ENCODE measurements at regions not wholly inside any gene's neighbourhood (a gene's known extent, or its start where the extent isn't known, plus 50 kb on each side); places are given as distances from the start of the nearest gene placed in this dataset.

DNA sequence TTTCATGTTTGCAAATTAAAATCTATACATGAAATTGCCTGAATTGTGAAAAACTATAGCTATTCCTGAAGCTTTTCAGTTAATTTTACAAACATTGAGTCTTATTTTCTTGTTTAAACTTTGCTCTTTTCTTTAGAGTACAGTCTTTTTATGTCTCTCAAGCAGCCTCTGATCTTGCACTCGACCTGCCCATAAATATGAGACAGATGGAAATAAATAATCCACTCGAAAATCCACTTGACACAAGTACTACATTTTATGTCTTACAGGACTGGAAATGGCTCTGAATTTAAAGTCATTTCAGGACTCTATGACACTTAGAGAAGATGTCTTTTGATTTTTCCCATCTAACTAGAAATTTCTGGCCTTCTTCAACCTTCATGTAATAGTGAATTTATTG is 283.8 kb downstream of the USP25 start:
- DNase-seq (ENCODE audit: low read depth), result no peak

GRCh38 chr21:16020878-16021277 is 291.1 kb downstream of the USP25 start:
- no peak for DNase-seq (ENCODE audit: low read depth)

- no peak for DNase-seq (ENCODE audit: low read depth)
These were observed 292.3 kb downstream of the USP25 start for GRCh38 chr21:16022116-16022515.

DNA sequence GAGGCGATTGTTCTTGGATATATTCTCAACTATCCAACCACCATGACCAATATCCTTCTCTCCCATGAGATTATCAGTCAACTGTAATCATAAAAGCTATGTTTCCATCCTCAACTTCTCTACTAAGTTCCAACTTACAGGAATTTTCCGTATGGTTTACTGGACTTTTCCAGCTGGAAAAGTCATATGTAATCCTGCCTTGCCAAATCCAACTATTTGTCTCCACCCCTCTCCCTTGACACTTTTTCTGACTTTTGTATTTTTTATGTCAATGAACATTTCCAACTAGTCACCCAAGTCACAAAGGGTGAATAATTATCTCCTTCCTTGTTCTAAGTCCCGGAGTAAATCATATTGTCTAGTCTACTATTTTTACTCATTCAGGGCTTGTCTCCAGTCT is 293.1 kb downstream of the USP25 start:
- DNase-seq (ENCODE audit: low read depth), result no peak

DNA sequence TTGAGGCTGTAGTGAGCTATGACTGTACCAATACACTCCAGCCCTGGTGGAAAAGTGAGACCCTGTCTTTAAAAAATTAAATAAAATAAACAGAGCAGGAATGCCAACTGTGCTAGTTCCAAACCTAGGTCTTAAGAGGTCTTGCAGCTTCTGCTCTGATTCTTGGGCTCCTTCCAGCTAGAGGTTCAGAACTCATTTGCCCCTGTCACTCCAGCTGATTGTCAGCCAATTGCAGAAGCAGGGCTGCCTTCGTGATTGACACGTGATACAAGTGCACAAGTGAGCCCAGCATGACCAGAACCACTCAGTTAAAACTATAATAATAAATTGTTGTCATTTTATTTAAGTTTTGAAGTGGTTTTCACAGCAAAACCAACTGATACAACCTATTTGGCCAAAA is 298.4 kb downstream of the USP25 start:
- no peak for DNase-seq (ENCODE audit: low read depth)

- DNase-seq (ENCODE audit: low read depth), result no peak
These were observed 299.2 kb downstream of the USP25 start for GRCh38 chr21:16028941-16029464.

GRCh38 chr21:16033193-16033592 is 303.4 kb downstream of the USP25 start:
- no peak for DNase-seq (ENCODE audit: low read depth)

- no peak for DNase-seq (ENCODE audit: low read depth)
These were observed 304.8 kb downstream of the USP25 start for GRCh38 chr21:16034446-16035190.

DNA sequence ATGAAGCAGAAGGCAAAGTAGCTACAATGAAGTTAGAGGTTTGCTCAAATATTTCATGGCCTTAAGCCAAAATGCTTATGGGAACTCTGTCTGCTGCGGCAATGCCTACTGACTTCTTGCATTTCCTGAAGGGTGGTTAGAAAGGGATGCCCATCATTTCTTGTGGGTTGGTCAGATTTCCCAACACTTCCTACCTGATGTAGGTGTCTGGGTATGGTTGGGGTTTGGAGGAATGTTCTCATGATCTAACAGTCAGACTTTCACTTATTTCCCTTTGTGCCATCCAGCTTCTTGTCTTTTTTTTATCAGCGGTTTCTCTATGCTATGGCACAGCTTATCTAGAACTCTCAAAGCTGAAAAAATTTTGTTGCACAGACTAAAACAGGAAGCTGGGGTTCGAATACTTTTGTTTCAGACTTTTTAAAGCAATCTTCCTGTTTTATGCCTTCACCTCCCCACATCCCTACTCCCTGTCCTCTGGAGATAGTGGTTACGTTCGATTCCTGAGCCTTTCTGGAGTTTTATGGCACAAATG is 307.7 kb downstream of the USP25 start:
- no peak for DNase-seq (ENCODE audit: low read depth)

- DNase-seq (ENCODE audit: low read depth), result no peak
These were observed 310.8 kb downstream of the USP25 start for GRCh38 chr21:16040601-16041000.

- no peak for DNase-seq (ENCODE audit: low read depth)
These were observed 314.9 kb downstream of the USP25 start for GRCh38 chr21:16044676-16045075.

DNA sequence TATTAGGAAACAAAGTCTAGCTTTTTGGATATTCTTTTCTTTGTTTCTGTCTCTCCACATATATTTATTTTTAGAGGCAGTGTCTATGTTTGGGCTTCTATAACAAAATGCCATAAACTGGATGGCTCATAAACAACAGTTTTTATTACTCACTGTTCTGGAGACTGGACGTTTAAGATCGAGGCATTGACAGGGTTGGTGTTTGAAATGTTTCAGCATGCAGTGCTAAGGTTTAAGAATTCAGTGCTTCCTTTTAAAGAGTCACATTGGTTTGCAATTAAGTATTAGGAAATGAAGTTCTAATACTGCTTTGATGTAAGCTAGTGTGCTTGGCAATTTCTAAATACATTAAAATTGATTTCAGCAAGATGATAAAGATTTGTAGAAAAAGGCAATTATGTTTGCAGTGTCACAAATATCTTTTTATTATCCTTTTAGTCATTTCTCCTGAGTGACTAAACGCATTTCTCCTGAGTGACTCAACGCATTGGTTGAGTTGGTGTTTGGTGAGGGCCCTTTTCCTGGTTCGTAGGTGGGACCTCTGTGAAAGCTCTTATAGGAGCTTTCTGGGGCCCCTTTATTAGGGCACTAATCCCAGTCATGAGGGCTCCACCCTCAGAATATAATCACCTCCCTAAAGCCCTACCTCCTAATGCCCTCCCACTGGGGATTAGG is 317.0 kb downstream of the USP25 start:
- DNase-seq (ENCODE audit: low read depth), result no peak

GRCh38 chr21:16047904-16048303 is 318.1 kb downstream of the USP25 start:
- no peak for DNase-seq (ENCODE audit: low read depth)

DNA sequence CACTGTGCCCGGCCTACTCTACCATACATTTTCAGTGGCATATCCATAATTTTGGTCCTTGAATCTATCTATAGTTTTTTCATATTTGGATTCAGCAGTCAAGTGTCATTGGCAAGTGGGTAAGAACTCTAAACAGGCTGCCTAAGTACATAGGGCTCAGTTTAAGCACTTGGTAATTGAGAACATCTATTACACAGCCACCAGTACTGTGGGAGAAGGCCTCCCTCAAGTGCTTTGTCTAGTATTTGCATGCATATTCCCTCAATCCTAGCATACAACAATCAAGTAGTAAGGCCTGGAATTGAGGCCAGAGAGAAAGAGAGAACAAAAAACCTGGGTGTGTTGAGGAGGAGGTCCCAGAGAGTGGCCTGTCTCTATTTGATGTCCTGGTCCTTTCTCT is 325.2 kb downstream of the USP25 start:
- DNase-seq (ENCODE audit: low read depth), result no peak

DNA sequence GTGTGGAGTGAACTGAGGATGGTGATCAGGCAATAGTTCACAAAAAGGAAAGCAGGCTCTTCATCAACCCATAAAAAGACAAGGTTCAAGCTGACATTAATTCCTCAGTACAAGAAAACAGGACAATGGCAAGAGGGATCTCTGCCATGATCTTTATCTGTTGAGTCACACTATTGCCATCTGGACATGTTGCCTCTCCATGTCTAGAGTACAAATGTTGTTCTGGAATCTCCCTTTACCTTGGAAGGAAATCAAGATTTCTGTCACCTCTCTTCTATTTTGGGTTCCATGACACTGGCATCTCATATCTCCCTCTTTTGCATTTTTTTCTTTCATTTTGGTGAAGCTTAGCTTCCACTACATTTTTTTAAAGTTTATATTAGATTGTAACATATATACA is 329.1 kb downstream of the USP25 start:
- no peak for DNase-seq (ENCODE audit: low read depth)

GRCh38 chr21:16059981-16060380 is 330.2 kb downstream of the USP25 start:
- DNase-seq (ENCODE audit: low read depth), result no peak

DNA sequence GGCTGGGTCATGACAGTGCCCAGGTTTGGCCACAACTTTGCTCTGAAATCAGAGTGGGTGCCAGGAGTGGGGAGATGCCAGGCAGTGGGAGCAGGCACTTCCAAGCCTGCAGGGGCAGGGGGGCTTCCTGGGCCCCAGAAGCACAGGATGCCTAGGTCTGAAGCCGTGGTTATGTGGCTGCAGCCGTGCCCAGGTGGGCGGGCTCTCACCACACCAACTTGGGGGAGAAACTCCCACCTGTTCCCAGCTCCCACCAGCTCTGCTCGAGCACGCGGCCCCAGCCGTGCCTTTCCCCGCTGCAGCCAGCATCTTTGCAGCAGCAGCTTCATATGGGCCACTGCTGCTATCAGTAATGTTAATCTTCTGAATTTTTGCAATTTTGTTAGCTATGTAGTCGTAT is 331.4 kb downstream of the USP25 start:
- DNase-seq (ENCODE audit: low read depth), result no peak

DNA sequence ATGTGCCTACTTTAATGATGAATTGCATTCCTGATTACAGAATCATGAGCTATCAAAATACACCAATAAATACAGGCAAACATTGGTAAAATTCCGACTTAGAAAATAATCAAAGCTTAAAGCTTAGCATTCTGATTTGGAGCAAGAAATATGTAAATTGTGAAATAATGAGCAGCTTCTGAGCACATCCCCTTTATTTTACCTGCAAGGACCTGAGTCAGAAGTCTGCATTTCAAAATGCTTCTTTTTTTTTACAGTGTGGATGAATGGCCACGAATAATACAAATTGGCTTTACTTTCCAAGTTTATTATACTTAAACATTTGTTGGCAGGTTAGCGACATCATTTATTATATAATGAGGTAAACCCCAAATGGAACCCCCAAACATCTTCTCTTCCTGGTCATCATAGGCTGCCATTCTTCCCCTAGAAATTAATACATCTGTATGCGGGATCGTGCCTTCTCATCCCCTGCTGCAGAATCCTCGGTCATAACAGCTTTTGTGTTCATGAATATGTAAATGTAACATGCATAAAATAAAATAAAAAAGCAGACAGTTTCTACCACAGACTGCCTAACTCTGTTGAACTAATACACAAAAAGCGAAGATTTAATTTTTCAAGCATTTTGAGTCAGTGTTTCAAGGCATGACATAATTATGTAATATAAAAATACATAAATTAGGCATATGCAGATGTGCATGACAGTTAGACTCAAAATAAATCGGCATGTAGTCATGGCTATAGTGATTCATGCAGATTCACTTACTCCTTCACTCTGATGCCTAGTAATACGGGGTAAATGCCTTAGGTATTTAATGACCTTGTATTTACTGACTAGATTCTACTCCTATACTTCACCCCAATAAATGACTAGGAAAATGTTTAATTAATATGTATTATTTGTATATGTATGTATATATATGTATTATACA is 339.7 kb downstream of the USP25 start:
- DNase-seq (ENCODE audit: low read depth), result no peak

DNA sequence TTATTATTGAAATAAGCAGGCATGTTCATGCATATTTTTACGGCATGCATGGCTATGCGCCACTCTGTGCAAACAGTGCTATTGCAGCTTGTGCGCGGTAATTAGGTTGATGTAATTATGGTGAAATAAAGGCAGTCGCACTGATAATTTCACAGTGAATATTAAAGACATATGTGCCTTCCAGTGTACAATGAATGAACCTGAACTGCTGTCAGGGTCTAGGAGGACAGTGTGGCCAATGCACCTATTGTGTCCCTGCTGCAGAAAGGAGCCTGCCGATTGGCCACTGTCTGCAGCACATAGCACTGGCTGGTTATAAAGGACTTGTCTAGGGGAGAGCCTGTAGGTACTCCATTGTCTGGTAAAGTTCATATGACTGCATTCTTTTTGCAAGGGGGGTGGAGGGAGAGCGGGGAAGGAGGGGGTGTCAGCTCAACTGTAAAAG is 340.4 kb downstream of the USP25 start:
- no peak for DNase-seq (ENCODE audit: low read depth)

- DNase-seq (ENCODE audit: low read depth), result no peak
These were observed 341.3 kb downstream of the USP25 start for GRCh38 chr21:16071092-16071491.

DNA sequence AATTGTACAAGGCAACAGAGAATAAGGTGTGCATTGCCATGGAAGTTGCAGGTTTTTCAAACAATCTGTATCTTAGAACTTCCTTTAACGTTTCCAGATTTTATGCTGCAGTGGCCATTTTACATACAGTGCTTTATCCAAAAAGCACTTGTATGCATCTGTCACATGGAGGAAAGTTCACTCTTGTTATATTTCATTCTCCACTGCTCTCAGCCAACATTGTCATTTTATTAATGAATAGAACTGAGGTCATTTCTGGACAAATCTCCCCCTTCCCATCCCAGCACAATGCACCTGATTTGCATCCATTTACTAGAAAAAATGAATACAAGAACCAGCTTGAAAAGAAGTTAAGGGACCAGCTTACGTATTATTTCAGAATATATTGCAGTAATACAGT is 342.0 kb downstream of the USP25 start:
- DNase-seq (ENCODE audit: low read depth), result no peak

GRCh38 chr21:16072221-16072620 is 342.4 kb downstream of the USP25 start:
- no peak for DNase-seq (ENCODE audit: low read depth)
